ENCODE measurements at regions not wholly inside any gene's neighbourhood (a gene's known extent, or its start where the extent isn't known, plus 50 kb on each side); places are given as distances from the start of the nearest gene placed in this dataset.

- no peak for TF ChIP-seq CTCF (IDR thresholded peaks at IDR 0.05; ENCODE audit: low read depth, low read length)
- TF ChIP-seq EZH2phosphoT487 (IDR thresholded peaks at IDR 0.05; ENCODE audit: low read depth) = no peak
These were observed 80.9 kb upstream of the UQCRFS1 start for GRCh38 chr19:29293736-29294342.
